ENCODE measurements at regions not wholly inside any gene's neighbourhood (a gene's known extent, or its start where the extent isn't known, plus 50 kb on each side); places are given as distances from the start of the nearest gene placed in this dataset.

DNA sequence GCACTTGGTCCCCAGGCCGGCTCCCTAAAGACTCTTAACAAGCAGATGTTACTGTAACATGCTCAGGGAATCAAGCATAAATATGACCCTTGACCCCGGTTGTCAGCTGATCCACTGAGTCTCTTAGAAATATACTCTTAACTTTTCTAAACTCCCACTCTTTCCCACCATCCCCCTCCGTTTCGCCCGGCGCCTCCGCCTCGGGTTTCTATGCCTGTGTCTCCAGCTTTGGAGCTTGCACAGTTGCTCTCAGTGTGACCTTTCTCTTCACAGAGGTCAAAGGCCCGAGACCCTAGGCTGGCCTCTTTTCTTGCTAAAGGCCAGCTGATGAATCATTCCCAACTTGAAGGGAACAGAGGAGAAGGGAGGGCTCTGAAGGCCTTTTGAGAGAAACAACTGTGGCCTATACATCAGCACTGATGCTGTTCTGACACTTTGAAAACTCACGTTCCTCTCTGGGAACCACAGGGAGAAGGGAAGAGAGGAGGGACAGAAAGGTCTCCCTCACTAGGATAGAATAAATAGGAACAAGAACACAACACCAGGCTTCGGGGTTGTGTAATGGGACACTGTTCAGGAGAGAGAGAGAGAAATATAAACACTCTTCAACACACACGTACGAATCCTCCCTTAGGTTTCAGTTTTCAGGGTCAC, 484.5 kb upstream of the NR2F2 start:
- TF ChIP-seq POLR2A (IDR thresholded peaks at IDR 0.05) (no peak), POLR2AphosphoS5 (IDR thresholded peaks at IDR 0.05) (peak in 1 of 3 donors; percentile 23)
- TF ChIP-seq, protein P1, sequence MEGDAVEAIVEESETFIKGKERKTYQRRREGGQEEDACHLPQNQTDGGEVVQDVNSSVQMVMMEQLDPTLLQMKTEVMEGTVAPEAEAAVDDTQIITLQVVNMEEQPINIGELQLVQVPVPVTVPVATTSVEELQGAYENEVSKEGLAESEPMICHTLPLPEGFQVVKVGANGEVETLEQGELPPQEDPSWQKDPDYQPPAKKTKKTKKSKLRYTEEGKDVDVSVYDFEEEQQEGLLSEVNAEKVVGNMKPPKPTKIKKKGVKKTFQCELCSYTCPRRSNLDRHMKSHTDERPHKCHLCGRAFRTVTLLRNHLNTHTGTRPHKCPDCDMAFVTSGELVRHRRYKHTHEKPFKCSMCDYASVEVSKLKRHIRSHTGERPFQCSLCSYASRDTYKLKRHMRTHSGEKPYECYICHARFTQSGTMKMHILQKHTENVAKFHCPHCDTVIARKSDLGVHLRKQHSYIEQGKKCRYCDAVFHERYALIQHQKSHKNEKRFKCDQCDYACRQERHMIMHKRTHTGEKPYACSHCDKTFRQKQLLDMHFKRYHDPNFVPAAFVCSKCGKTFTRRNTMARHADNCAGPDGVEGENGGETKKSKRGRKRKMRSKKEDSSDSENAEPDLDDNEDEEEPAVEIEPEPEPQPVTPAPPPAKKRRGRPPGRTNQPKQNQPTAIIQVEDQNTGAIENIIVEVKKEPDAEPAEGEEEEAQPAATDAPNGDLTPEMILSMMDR (IDR thresholded peaks at IDR 0.05) = no peak
